ENCODE measurements at regions not wholly inside any gene's neighbourhood (a gene's known extent, or its start where the extent isn't known, plus 50 kb on each side); places are given as distances from the start of the nearest gene placed in this dataset.
"Not testable (repeated sequence)": the region's sequence is repeated elsewhere in the genome, so short reads cannot be mapped to it uniquely, and the experiment has no call there.

- H3K27me3 ChIP-seq (replicated peaks; ENCODE audit: insufficient read depth) = no peaks in the 10 kb centered on the region
- TF ChIP-seq CTCF (IDR thresholded peaks at IDR 0.05) = no peak
- ATAC-seq (ENCODE audit: insufficient number of reproducible peaks, low FRiP score, low read depth) (peak; percentile 49), DNase-seq (ENCODE audit: low spot score) (no peak)
- peaks cover 23 to 47% of the 10 kb centered on the region in 2 donors for H3K4me1 ChIP-seq (ENCODE audit: control insufficient read depth in 1 of 2, low read depth in 2 of 2)
- H3K27ac ChIP-seq = peak overlapping the region in 1 of 2 donors; percentile 27
- H3K36me3 ChIP-seq = no peaks in the 10 kb centered on the region
- no peak overlapping the region for H3K4me3 ChIP-seq
- no peaks in the 10 kb centered on the region for H3K9me3 ChIP-seq
Observed at GRCh38 chr6:56730663-56731529, 88.2 kb upstream of the DST start.

GRCh38 chr6:56729719-56730118, 87.0 kb upstream of the DST start:
- no peak for TF ChIP-seq CTCF (IDR thresholded peaks at IDR 0.05)
- H3K27me3 ChIP-seq (replicated peaks; ENCODE audit: insufficient read depth) = no peaks in the 10 kb centered on the region
- peaks cover 23 to 53% of the 10 kb centered on the region in 2 donors for H3K4me1 ChIP-seq (ENCODE audit: control insufficient read depth in 1 of 2, low read depth in 2 of 2)
- no peaks in the 10 kb centered on the region for H3K36me3 ChIP-seq
- peak overlapping the region in 1 of 2 donors; percentile 27 for H3K27ac ChIP-seq
- H3K4me3 ChIP-seq = no peak overlapping the region
- ATAC-seq (ENCODE audit: insufficient number of reproducible peaks, low FRiP score, low read depth) = no peak
- no peaks in the 10 kb centered on the region for H3K9me3 ChIP-seq
- no peak for DNase-seq (ENCODE audit: low spot score)

- not testable (repeated sequence) for H3K4me3 ChIP-seq; H3K27ac ChIP-seq; H3K27me3 ChIP-seq (replicated peaks; ENCODE audit: insufficient read depth); H3K36me3 ChIP-seq; DNase-seq (ENCODE audit: low spot score); H3K9me3 ChIP-seq; ATAC-seq (ENCODE audit: insufficient number of reproducible peaks, low FRiP score, low read depth)
- peaks cover 23 to 59% of the 10 kb centered on the region in 2 donors for H3K4me1 ChIP-seq (ENCODE audit: control insufficient read depth in 1 of 2, low read depth in 2 of 2)
Observed at GRCh38 chr6:56729166-56729565, 86.5 kb upstream of the DST start.

- Histone ChIP-seq H3K27me3 (replicated peaks; ENCODE audit: insufficient read depth) (no peaks in the 10 kb centered on the region), H3K9me3 (no peaks in the 10 kb centered on the region), H3K4me3 (no peak overlapping the region), H3K4me1 (ENCODE audit: control insufficient read depth in 1 of 2, low read depth in 2 of 2) (peaks cover 23 to 61% of the 10 kb centered on the region in 2 donors), H3K36me3 (no peaks in the 10 kb centered on the region), H3K27ac (no peak overlapping the region)
- ATAC-seq (ENCODE audit: insufficient number of reproducible peaks, low FRiP score, low read depth) = no peak
- no peak for DNase-seq (ENCODE audit: low spot score)
- no peak for TF ChIP-seq CTCF (IDR thresholded peaks at IDR 0.05)
Observed at GRCh38 chr6:56727097-56727850, 84.6 kb upstream of the DST start.

- H3K36me3 ChIP-seq = no peaks in the 10 kb centered on the region
- ATAC-seq (ENCODE audit: insufficient number of reproducible peaks, low FRiP score, low read depth) = no peak
- no peak for DNase-seq (ENCODE audit: low spot score)
- no peak overlapping the region for H3K4me3 ChIP-seq
- no peaks in the 10 kb centered on the region for H3K27me3 ChIP-seq (replicated peaks; ENCODE audit: insufficient read depth)
- peaks cover 11 to 45% of the 10 kb centered on the region in 2 donors for H3K4me1 ChIP-seq (ENCODE audit: control insufficient read depth in 1 of 2, low read depth in 2 of 2)
- no peaks in the 10 kb centered on the region for H3K9me3 ChIP-seq
- no peak overlapping the region for H3K27ac ChIP-seq
- no peak for TF ChIP-seq CTCF (IDR thresholded peaks at IDR 0.05)
Observed at GRCh38 chr6:56725254-56725653, 82.6 kb upstream of the DST start.

Data from thoracic aorta (tissue), 2 donors.